Esophagus muscularis mucosa (tissue), 4 donors: ENCODE measurements at regions not wholly inside any gene's neighbourhood (a gene's known extent, or its start where the extent isn't known, plus 50 kb on each side); places are given as distances from the start of the nearest gene placed in this dataset.
"Not testable (repeated sequence)": the region's sequence is repeated elsewhere in the genome, so short reads cannot be mapped to it uniquely, and the experiment has no call there.

Source experiments
- EP300 ChIP-seq: sonication (generic); formaldehyde crosslinking; IDR thresholded peaks from one replicate; pipeline ENCODE4 v1.6.1; 2017; ENCODE audit warnings: antibody characterized with exemption
- POLR2A ChIP-seq: fragments of 450-650 bp; IDR thresholded peaks from one replicate; pipeline ENCODE4 v1.6.1; 2017; ENCODE audit warnings: antibody characterized with exemption, moderate library complexity, mild to moderate bottlenecking, low read depth
- POLR2AphosphoS5 ChIP-seq, 2 donors: sonication (generic); formaldehyde crosslinking; IDR thresholded peaks; one replicate each; pipeline ENCODE4 v1.6.1; 2017; ENCODE audit warnings: antibody characterized with exemption in 2 of 2
- TF ChIP-seq, protein P1 (sequence below), 3 experiments: fragments of 200-600 bp in 2 of 3; fragments of 450-650 bp in 1 of 3; sonication (generic) in 2 of 3; IDR thresholded peaks; one replicate each; pipeline ENCODE4 v1.5.1; 2017 to 2019; ENCODE audit warnings: antibody characterized with exemption in 3 of 3, mild to moderate bottlenecking in 2 of 3, moderate library complexity in 1 of 3

DNA sequence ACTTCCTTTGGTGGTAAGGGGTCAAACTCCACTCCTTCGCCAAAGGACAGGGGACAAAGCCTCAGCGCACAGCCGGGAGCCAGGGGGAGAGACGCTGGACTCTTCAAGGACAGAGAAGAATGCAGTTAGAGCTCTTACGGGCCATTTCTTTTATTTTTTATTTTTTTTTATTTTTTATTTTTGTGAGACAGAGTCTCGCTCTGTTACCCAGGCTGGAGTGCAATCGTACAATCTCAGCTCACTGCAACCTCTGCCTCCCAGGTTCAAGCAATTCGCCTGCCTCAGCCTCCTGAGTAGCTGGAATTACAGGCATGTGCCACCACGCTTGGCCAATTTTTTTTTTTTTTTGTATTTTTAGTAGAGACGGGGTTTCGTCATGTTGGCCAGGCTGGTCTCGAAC is 93.2 kb upstream of the RPH3AL start, which contains the start of gene RFLNB:
- TF ChIP-seq, protein P1, sequence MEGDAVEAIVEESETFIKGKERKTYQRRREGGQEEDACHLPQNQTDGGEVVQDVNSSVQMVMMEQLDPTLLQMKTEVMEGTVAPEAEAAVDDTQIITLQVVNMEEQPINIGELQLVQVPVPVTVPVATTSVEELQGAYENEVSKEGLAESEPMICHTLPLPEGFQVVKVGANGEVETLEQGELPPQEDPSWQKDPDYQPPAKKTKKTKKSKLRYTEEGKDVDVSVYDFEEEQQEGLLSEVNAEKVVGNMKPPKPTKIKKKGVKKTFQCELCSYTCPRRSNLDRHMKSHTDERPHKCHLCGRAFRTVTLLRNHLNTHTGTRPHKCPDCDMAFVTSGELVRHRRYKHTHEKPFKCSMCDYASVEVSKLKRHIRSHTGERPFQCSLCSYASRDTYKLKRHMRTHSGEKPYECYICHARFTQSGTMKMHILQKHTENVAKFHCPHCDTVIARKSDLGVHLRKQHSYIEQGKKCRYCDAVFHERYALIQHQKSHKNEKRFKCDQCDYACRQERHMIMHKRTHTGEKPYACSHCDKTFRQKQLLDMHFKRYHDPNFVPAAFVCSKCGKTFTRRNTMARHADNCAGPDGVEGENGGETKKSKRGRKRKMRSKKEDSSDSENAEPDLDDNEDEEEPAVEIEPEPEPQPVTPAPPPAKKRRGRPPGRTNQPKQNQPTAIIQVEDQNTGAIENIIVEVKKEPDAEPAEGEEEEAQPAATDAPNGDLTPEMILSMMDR (IDR thresholded peaks at IDR 0.05), result not testable (repeated sequence)
- not testable (repeated sequence) for TF ChIP-seq POLR2A; POLR2AphosphoS5 (IDR thresholded peaks at IDR 0.05); EP300
